DMS 273 (cell line): ENCODE measurements at regions not wholly inside any gene's neighbourhood (a gene's known extent, or its start where the extent isn't known, plus 50 kb on each side); places are given as distances from the start of the nearest gene placed in this dataset.

ENCODE experiments used
- DNase-seq: peaks from one replicate; lab custom pipeline; 2025; ENCODE audit not compliant: unreplicated experiment; lab: John Stamatoyannopoulos, UW

GRCh38 chr13:73195091-73195490 is 136.3 kb downstream of the KLF5 start:
- no peak for DNase-seq

GRCh38 chr13:73194310-73194709 is 135.5 kb downstream of the KLF5 start:
- DNase-seq = no peak

GRCh38 chr13:73193554-73193953 is 134.7 kb downstream of the KLF5 start:
- no peak for DNase-seq

GRCh38 chr13:73190477-73190876 is 131.7 kb downstream of the KLF5 start:
- DNase-seq = no peak

GRCh38 chr13:73189776-73190175 is 131.0 kb downstream of the KLF5 start:
- no peak for DNase-seq

- no peak for DNase-seq
Measured at GRCh38 chr13:73189362-73189761, 130.6 kb downstream of the KLF5 start.

GRCh38 chr13:73187106-73187505 is 128.3 kb downstream of the KLF5 start:
- DNase-seq = no peak

GRCh38 chr13:73179650-73180274 is 121.0 kb downstream of the KLF5 start:
- no peak for DNase-seq

GRCh38 chr13:73177916-73178565 is 119.2 kb downstream of the KLF5 start:
- no peak for DNase-seq

- no peak for DNase-seq
Measured at GRCh38 chr13:73177017-73177416, 118.2 kb downstream of the KLF5 start.

- no peak for DNase-seq
Measured at GRCh38 chr13:73174521-73175010, 115.8 kb downstream of the KLF5 start.

- DNase-seq = no peak
Measured at GRCh38 chr13:73173279-73173811, 114.5 kb downstream of the KLF5 start.

GRCh38 chr13:73171926-73172325 is 113.1 kb downstream of the KLF5 start:
- DNase-seq = no peak

- DNase-seq = no peak
Measured at GRCh38 chr13:73171271-73171682, 112.5 kb downstream of the KLF5 start.

GRCh38 chr13:73169971-73170370 is 111.2 kb downstream of the KLF5 start:
- DNase-seq = no peak

- no peak for DNase-seq
Measured at GRCh38 chr13:73168953-73169401, 110.2 kb downstream of the KLF5 start.

- no peak for DNase-seq
Measured at GRCh38 chr13:73168226-73168952, 109.6 kb downstream of the KLF5 start.

GRCh38 chr13:73167028-73167820 is 108.4 kb downstream of the KLF5 start:
- no peak for DNase-seq

- DNase-seq = no peak
Measured at GRCh38 chr13:73166204-73166603, 107.4 kb downstream of the KLF5 start.

GRCh38 chr13:73162912-73163911 is 104.4 kb downstream of the KLF5 start:
- no peak for DNase-seq
